ENCODE measurements at regions not wholly inside any gene's neighbourhood (a gene's known extent, or its start where the extent isn't known, plus 50 kb on each side); places are given as distances from the start of the nearest gene placed in this dataset.
A peak's percentile ranks its signal among the peaks of the same experiment; 100 is the strongest.
"Not testable (repeated sequence)": the region's sequence is repeated elsewhere in the genome, so short reads cannot be mapped to it uniquely, and the experiment has no call there.

- DNase-seq (ENCODE audit: low read depth) = peak; percentile 38
These were observed 928.7 kb downstream of the IPMK start for GRCh38 chr10:57338823-57339558.

- no peak for DNase-seq (ENCODE audit: low read depth)
These were observed 930.8 kb downstream of the IPMK start for GRCh38 chr10:57336865-57337264.

GRCh38 chr10:57336341-57336740 is 931.4 kb downstream of the IPMK start:
- no peak for DNase-seq (ENCODE audit: low read depth)

- no peak for DNase-seq (ENCODE audit: low read depth)
These were observed 933.2 kb downstream of the IPMK start for GRCh38 chr10:57334523-57334922.

GRCh38 chr10:57333880-57334279 is 933.8 kb downstream of the IPMK start:
- DNase-seq (ENCODE audit: low read depth) = no peak

GRCh38 chr10:57321400-57321854 is 946.3 kb downstream of the IPMK start:
- DNase-seq (ENCODE audit: low read depth) = not testable (repeated sequence)

GRCh38 chr10:57320416-57320815 is 947.3 kb downstream of the IPMK start:
- DNase-seq (ENCODE audit: low read depth) = no peak

- no peak for DNase-seq (ENCODE audit: low read depth)
These were observed 953.0 kb upstream of the ZWINT start for GRCh38 chr10:57314046-57314445.

- no peak for DNase-seq (ENCODE audit: low read depth)
These were observed 942.5 kb upstream of the ZWINT start for GRCh38 chr10:57303566-57303965.

GRCh38 chr10:57300718-57301117 is 939.7 kb upstream of the ZWINT start:
- no peak for DNase-seq (ENCODE audit: low read depth)

GRCh38 chr10:57294698-57295097 is 933.6 kb upstream of the ZWINT start:
- DNase-seq (ENCODE audit: low read depth) = no peak

GRCh38 chr10:57288754-57289153 is 927.7 kb upstream of the ZWINT start:
- no peak for DNase-seq (ENCODE audit: low read depth)

- DNase-seq (ENCODE audit: low read depth) = no peak
These were observed 901.8 kb upstream of the ZWINT start for GRCh38 chr10:57262892-57263291.

GRCh38 chr10:57260175-57260574 is 899.1 kb upstream of the ZWINT start:
- DNase-seq (ENCODE audit: low read depth) = no peak

GRCh38 chr10:57249615-57250281 is 888.7 kb upstream of the ZWINT start:
- DNase-seq (ENCODE audit: low read depth) = no peak

GRCh38 chr10:57247271-57247670 is 886.2 kb upstream of the ZWINT start:
- DNase-seq (ENCODE audit: low read depth) = no peak

GRCh38 chr10:57225920-57226319 is 864.9 kb upstream of the ZWINT start:
- DNase-seq (ENCODE audit: low read depth) = no peak

GRCh38 chr10:57224811-57225210 is 863.8 kb upstream of the ZWINT start:
- no peak for DNase-seq (ENCODE audit: low read depth)

GRCh38 chr10:57222603-57223002 is 861.5 kb upstream of the ZWINT start:
- no peak for DNase-seq (ENCODE audit: low read depth)

GRCh38 chr10:57222129-57222528 is 861.1 kb upstream of the ZWINT start:
- DNase-seq (ENCODE audit: low read depth) = no peak

GRCh38 chr10:57221674-57222073 is 860.6 kb upstream of the ZWINT start:
- no peak for DNase-seq (ENCODE audit: low read depth)

GRCh38 chr10:57218382-57218781 is 857.3 kb upstream of the ZWINT start:
- no peak for DNase-seq (ENCODE audit: low read depth)

GRCh38 chr10:57202356-57202755 is 841.3 kb upstream of the ZWINT start:
- no peak for DNase-seq (ENCODE audit: low read depth)
